ENCODE measurements at regions not wholly inside any gene's neighbourhood (a gene's known extent, or its start where the extent isn't known, plus 50 kb on each side); places are given as distances from the start of the nearest gene placed in this dataset.
"Not testable (repeated sequence)": the region's sequence is repeated elsewhere in the genome, so short reads cannot be mapped to it uniquely, and the experiment has no call there.

DNA sequence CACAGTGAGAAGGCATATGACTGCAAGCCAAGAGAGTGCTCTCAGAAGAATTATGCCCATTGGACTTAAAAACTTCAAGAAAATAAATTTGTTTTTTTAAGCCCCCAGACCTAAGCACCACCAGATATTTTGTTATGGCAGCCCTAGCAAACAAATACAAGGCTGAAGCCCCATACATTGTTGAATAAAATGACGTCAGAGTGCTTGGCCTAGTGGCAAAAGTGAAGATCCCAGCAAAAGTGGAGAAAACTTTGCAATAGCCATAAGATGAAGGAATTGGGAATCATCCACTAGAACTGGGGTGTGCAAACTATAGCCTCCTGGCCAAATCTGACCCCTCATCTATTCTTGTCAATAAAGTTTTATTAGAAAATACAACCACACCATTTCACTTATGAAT is 517.5 kb downstream of the IRS1 start:
- Histone ChIP-seq H3K4me3 (replicated peaks; ENCODE audit: low read depth, low read length) (no peak overlapping the region), H3K36me3 (ENCODE audit: control insufficient read depth, insufficient read depth, low read length) (no peaks in the 10 kb centered on the region), H3K27me3 (replicated peaks; ENCODE audit: control insufficient read depth, insufficient read depth, low read length) (no peaks in the 10 kb centered on the region)
- no peak for DNase-seq (ENCODE audit: extremely low read depth, insufficient read length)
- TF ChIP-seq, protein P1, sequence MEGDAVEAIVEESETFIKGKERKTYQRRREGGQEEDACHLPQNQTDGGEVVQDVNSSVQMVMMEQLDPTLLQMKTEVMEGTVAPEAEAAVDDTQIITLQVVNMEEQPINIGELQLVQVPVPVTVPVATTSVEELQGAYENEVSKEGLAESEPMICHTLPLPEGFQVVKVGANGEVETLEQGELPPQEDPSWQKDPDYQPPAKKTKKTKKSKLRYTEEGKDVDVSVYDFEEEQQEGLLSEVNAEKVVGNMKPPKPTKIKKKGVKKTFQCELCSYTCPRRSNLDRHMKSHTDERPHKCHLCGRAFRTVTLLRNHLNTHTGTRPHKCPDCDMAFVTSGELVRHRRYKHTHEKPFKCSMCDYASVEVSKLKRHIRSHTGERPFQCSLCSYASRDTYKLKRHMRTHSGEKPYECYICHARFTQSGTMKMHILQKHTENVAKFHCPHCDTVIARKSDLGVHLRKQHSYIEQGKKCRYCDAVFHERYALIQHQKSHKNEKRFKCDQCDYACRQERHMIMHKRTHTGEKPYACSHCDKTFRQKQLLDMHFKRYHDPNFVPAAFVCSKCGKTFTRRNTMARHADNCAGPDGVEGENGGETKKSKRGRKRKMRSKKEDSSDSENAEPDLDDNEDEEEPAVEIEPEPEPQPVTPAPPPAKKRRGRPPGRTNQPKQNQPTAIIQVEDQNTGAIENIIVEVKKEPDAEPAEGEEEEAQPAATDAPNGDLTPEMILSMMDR (IDR thresholded peaks at IDR 0.05; ENCODE audit: insufficient read depth, low read length, poor library complexity, severe bottlenecking) = no peak

DNA sequence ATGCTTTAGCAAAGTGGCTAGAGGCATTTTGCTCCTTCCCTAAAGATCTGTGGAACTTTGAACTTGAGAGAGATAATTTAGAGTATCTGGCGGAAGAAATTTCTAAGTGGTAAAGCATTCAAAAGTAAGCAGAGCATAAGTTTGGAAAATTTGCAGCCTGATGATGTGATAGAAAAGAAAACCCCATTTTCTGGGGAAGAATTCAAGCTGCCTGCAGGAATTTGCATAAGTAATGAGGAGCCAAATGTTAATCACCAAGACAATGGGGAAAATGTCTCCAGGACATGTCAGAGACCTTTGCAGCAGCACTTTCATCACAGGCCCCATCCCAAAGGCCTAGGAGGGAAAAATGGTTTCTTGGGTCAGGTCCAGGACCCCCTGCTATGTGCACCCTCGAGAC is 519.5 kb downstream of the IRS1 start:
- not testable (repeated sequence) for DNase-seq (ENCODE audit: extremely low read depth, insufficient read length); H3K4me3 ChIP-seq (replicated peaks; ENCODE audit: low read depth, low read length)

DNA sequence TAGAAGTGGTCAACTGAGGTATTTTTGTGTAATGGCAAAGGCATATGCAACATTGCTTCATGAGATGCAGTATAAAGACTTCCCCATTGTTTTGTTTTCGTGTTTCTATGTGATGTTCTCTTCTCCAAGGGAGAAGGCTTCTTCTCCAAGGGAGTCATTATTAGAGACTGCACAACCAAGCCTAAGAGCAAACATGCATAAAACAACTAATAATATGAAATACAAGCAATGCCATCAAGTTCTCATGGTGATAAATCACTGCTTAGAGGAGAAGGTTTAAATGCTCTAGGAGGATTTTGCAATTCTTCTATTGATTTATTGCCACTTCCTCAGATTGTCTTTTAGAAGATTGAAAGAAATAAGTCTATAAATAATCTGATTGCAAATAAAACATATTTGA is 524.4 kb downstream of the IRS1 start:
- H3K27me3 ChIP-seq (replicated peaks; ENCODE audit: control insufficient read depth, insufficient read depth, low read length) = no peaks in the 10 kb centered on the region
- TF ChIP-seq, protein P1 (IDR thresholded peaks at IDR 0.05; ENCODE audit: insufficient read depth, low read length, poor library complexity, severe bottlenecking) = no peak

More for the DNA sequence above, 519.5 kb downstream of the IRS1 start:
- H3K36me3 ChIP-seq (ENCODE audit: control insufficient read depth, insufficient read depth, low read length); H3K27me3 ChIP-seq (replicated peaks; ENCODE audit: control insufficient read depth, insufficient read depth, low read length): not testable (repeated sequence)

DNA sequence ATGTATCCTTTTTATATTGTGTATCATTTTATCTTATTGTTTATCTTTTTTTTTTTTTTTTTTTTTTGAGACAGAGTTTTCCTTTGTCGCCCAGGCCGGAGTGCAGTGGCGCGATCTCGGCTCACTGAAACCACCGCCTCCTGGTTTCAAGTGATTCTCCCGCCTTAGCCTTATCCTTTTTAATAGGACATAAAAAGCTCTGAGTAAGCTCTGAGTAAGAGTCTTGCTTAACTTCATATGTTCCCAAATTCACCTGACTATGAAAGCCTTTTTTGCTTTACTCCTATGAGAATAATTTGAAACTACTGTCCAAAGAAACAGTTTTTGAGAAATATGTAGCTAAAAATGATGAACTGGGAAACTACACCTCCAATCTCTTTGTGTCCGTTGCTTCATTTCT is 525.5 kb downstream of the IRS1 start:
- TF ChIP-seq, protein P1 (IDR thresholded peaks at IDR 0.05; ENCODE audit: insufficient read depth, low read length, poor library complexity, severe bottlenecking) = no peak
- Histone ChIP-seq H3K27me3 (replicated peaks; ENCODE audit: control insufficient read depth, insufficient read depth, low read length) (no peaks in the 10 kb centered on the region), H3K36me3 (ENCODE audit: control insufficient read depth, insufficient read depth, low read length) (no peaks in the 10 kb centered on the region), H3K4me3 (replicated peaks; ENCODE audit: low read depth, low read length) (no peak overlapping the region)
- DNase-seq (ENCODE audit: extremely low read depth, insufficient read length) = no peak

More for the DNA sequence above, 524.4 kb downstream of the IRS1 start:
- H3K4me3 ChIP-seq (replicated peaks; ENCODE audit: low read depth, low read length) = no peak overlapping the region
- DNase-seq (ENCODE audit: extremely low read depth, insufficient read length) = no peak
- no peaks in the 10 kb centered on the region for H3K36me3 ChIP-seq (ENCODE audit: control insufficient read depth, insufficient read depth, low read length)

DNA sequence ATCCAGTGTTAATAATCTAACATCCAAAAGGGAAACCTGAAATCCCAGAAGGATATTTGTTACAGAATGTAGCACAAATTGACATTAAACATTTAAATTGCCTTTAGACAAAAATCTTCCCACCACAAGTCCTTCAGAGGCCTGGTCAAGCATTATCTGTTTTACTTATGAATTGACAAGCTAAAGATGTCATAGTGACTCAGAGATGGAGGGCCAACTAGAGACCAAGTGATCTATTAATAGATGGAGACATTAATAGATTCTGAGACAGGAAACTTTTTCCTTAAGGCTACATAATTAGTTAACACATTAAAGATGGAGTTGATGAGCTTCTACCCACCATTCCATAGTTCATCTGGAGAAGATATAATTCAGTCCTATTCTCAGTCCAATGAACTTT is 526.2 kb downstream of the IRS1 start:
- DNase-seq (ENCODE audit: extremely low read depth, insufficient read length) = no peak
- Histone ChIP-seq H3K36me3 (ENCODE audit: control insufficient read depth, insufficient read depth, low read length) (no peaks in the 10 kb centered on the region), H3K4me3 (replicated peaks; ENCODE audit: low read depth, low read length) (no peak overlapping the region), H3K27me3 (replicated peaks; ENCODE audit: control insufficient read depth, insufficient read depth, low read length) (no peaks in the 10 kb centered on the region)
- TF ChIP-seq, protein P1 (IDR thresholded peaks at IDR 0.05; ENCODE audit: insufficient read depth, low read length, poor library complexity, severe bottlenecking) = no peak

DNA sequence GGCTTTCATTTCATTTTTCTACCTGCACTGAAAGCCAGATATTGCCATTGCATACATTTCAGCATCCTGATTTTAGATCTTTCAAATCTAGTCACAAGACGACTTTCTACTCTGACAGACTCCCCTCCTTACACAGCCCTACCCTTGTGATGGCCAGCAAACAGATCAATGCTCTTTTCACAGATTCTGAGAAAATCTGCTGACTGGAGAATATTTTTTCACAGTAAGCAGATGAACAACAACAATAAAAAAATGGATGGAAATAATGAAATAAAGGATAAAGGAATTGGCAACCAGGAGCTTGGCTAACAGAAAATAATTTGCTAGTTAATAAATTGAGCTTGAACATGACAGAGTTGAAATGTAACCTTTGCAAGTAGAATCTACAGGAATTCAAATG is 527.2 kb downstream of the IRS1 start:
- H3K4me3 ChIP-seq (replicated peaks; ENCODE audit: low read depth, low read length) = no peak overlapping the region
- TF ChIP-seq, protein P1 (IDR thresholded peaks at IDR 0.05; ENCODE audit: insufficient read depth, low read length, poor library complexity, severe bottlenecking) = no peak
- DNase-seq (ENCODE audit: extremely low read depth, insufficient read length) = no peak
- no peaks in the 10 kb centered on the region for H3K27me3 ChIP-seq (replicated peaks; ENCODE audit: control insufficient read depth, insufficient read depth, low read length)
- no peaks in the 10 kb centered on the region for H3K36me3 ChIP-seq (ENCODE audit: control insufficient read depth, insufficient read depth, low read length)

All from GM06990 (cell line).